HUES48 (cell line): ENCODE measurements at regions not wholly inside any gene's neighbourhood (a gene's known extent, or its start where the extent isn't known, plus 50 kb on each side); places are given as distances from the start of the nearest gene placed in this dataset.
"Not testable (repeated sequence)": the region's sequence is repeated elsewhere in the genome, so short reads cannot be mapped to it uniquely, and the experiment has no call there.

Experiments used
- H3K27ac ChIP-seq: one replicate; pipeline ENCODE4 v1.7.0; 2013; ENCODE audit warnings: low read depth, low read length, inconsistent platforms
- H3K27me3 ChIP-seq: 2 replicates; pipeline ENCODE4 v1.6.1; 2013; ENCODE audit warnings: mild to moderate bottlenecking, low read length; ENCODE audit not compliant: control insufficient read depth, insufficient read depth
- H3K36me3 ChIP-seq: 2 replicates; pipeline ENCODE4 v1.6.1; 2013; ENCODE audit warnings: low read length; ENCODE audit not compliant: control insufficient read depth, insufficient read depth
- H3K4me1 ChIP-seq: 2 replicates; pipeline ENCODE4 v1.6.1; 2013; ENCODE audit warnings: mild to moderate bottlenecking, low read length; ENCODE audit not compliant: control insufficient read depth, insufficient read depth
- H3K4me3 ChIP-seq: 2 replicates; pipeline ENCODE4 v1.5.1; 2013; ENCODE audit warnings: mild to moderate bottlenecking, low read depth, low read length
- H3K9ac ChIP-seq: 2 replicates; pipeline ENCODE4 v1.6.1; 2013; ENCODE audit warnings: mild to moderate bottlenecking, low read depth, low read length, moderate library complexity
- H3K9me3 ChIP-seq: 2 replicates; pipeline ENCODE4 v1.6.1; 2013; ENCODE audit warnings: low read length; ENCODE audit not compliant: control insufficient read depth, insufficient read depth

DNA sequence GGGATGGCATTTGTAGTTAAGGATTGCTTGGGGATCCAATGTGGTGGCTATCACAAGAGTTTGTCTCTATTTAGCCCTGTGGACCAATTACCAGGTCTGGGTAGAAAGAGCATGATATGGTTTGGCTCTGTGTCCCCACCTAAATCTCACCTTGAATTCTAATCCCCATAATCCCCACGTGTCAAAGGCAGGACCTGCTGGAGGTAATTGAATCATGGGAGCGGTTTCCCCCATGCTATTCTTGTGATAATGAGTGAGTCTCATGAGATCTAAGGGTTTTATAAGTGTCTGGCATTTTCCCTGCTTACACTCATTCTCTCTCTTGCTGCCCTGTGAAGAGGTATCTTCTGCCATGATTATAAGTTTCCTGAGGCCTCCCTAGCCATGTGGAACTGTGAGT, 86.4 kb upstream of the HS3ST4 start:
- Histone ChIP-seq H3K36me3 (no peaks in the 10 kb centered on the region), H3K9me3 (peaks cover 4% of the 10 kb centered on the region; the same call in 1 of the 2 replicates), H3K27me3 (no peaks in the 10 kb centered on the region), H3K9ac (no peak overlapping the region), H3K4me3 (0 out of 2 replicates have a peak overlapping the region, but pooled peaks have one; percentile 6), H3K27ac (peak overlapping the region; percentile 56), H3K4me1 (peaks cover 25% of the 10 kb centered on the region)

DNA sequence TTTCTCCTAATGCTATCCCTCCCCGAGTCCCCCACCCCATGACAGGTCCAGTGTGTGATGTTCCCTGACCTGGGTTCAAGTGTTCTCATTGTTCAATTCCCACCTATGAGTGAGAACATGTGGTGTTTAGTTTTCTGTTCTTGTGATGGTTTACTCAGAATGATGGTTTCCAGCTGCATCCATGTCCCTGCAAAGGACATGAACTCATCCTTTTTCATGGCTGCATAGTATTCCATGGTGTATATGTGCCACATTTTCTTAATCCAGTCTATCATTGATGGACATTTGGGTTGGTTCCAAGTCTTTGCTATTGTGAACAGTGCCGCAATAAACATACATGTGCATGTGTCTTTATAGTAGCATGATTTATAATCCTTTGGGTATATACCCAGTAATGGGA, 90.5 kb upstream of the HS3ST4 start:
- not testable (repeated sequence) for H3K36me3 ChIP-seq, H3K27ac ChIP-seq, H3K9ac ChIP-seq, H3K27me3 ChIP-seq, H3K4me3 ChIP-seq, H3K9me3 ChIP-seq
- peaks cover 13% of the 10 kb centered on the region; the same call in 1 of the 2 replicates for H3K4me1 ChIP-seq

DNA sequence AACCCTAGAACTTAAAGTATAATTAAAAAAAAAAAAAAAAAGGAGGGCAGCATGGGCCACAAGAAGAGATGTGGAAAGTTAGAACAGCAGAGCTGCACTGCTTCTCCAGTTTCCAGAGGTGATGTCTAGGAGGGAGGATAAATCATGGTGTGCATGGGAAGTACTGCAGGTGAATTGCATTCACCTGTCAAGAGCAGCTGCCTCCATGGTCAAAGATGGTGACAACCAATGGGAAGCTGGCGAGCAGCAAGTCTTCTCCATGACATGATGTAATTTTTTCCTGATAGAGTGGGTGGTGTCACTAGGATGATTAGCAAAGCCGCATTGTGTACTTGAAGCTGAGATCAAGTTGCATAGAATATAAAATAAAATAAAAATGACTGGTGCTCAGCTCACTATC, 95.6 kb upstream of the HS3ST4 start:
- Histone ChIP-seq H3K27me3 (no peaks in the 10 kb centered on the region), H3K9ac (no peak overlapping the region)

DNA sequence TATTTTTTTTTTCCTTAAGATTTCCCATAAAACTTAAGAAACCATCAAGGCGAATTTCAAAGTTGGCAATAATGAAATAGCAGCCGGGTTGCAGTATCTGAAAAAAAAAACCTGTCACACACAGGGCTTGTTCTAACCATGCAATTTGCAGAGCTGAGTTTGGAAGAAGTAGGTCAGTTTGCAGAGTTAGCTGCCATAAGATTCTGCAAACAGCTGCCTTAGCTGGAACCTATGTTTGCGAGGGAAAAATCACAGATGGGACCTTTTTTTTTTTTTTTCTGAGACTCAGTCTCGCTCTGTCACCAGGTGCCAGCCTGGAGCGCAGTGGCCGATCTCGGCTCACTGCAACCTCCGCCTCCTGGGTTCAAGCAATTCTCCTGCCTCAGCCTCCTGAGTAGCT, 98.5 kb upstream of the HS3ST4 start:
- Histone ChIP-seq H3K27me3 (no peaks in the 10 kb centered on the region), H3K36me3 (no peaks in the 10 kb centered on the region), H3K9me3 (no peaks in the 10 kb centered on the region), H3K9ac (no peak overlapping the region), H3K4me3 (no peak overlapping the region), H3K27ac (no peak overlapping the region), H3K4me1 (no peaks in the 10 kb centered on the region)

More for the DNA sequence above, 95.6 kb upstream of the HS3ST4 start:
- no peak overlapping the region for H3K27ac ChIP-seq
- H3K9me3 ChIP-seq: peaks cover 5% of the 10 kb centered on the region; the same call in 1 of the 2 replicates
- H3K4me3 ChIP-seq: no peak overlapping the region
- no peaks in the 10 kb centered on the region for H3K4me1 ChIP-seq
- no peaks in the 10 kb centered on the region for H3K36me3 ChIP-seq

DNA sequence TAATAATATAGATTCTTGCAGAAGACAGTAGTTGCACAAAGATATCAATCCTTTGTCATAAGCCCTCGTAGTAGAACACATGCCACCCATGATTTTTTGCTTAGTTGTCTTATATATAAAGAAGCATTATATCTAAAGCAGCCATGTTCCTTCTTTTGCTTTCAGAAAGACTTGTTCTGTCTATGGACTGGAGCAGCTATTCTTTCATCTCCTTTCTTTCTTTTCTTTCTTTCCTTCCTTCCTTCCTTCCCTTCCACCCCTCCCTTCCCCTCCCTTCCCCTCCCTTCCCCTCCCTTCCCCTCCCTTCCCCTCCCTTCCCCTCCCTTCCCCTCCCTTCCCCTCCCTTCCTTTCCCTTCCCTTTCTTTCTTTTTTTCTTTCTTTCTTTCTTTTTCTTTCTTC, 104.0 kb upstream of the HS3ST4 start:
- Histone ChIP-seq H3K9ac (no peak overlapping the region), H3K27me3 (no peaks in the 10 kb centered on the region), H3K4me1 (no peaks in the 10 kb centered on the region), H3K4me3 (no peak overlapping the region), H3K9me3 (no peaks in the 10 kb centered on the region; the same call in none of the 2 replicates), H3K27ac (no peak overlapping the region), H3K36me3 (no peaks in the 10 kb centered on the region)

DNA sequence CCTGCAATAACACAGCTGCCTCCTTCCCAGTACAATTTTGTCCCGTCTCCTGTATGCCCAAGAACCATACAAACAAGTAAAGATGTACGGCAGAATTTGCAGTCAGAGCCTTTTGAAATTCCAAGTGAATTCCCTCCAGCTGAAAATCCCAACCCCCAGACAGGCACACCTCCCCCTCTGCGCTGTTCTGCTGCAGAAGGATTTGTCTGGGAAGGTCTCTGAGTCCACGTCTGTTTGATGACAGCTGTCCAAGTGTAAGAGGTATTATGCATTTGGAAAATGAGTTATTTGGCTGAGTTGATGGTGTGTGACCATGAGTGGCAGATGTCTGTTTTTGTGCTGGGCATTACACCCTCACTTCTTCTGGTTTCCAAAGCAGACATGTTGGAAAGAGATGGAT, 104.9 kb upstream of the HS3ST4 start:
- H3K9me3 ChIP-seq: no peaks in the 10 kb centered on the region; the same call in none of the 2 replicates
- H3K27ac ChIP-seq: no peak overlapping the region

DNA sequence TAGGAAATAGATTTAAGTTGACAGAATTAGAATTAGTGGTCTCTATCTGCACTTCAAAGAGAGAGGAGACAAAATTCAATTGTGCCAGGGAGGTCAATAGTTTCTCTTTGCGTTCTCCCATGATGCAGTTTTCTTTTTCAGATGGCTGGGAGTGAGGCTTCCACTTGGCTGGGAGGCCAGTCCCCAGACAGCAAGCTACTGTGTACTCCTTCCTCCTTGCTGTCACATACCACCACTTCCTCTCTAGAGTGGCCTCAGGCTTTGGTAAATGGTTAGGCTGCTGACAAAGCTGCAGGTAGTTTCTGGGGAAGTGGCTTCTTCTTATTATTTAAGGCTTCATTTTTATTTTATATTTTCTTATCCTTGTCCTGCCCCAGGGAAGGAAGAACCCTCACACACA, 106.2 kb upstream of the HS3ST4 start:
- no peaks in the 10 kb centered on the region for H3K27me3 ChIP-seq
- no peaks in the 10 kb centered on the region for H3K4me1 ChIP-seq

More for the DNA sequence above, 104.9 kb upstream of the HS3ST4 start:
- H3K4me3 ChIP-seq: no peak overlapping the region
- H3K4me1 ChIP-seq: no peaks in the 10 kb centered on the region
- no peaks in the 10 kb centered on the region for H3K36me3 ChIP-seq
- no peaks in the 10 kb centered on the region for H3K27me3 ChIP-seq
- no peak overlapping the region for H3K9ac ChIP-seq

DNA sequence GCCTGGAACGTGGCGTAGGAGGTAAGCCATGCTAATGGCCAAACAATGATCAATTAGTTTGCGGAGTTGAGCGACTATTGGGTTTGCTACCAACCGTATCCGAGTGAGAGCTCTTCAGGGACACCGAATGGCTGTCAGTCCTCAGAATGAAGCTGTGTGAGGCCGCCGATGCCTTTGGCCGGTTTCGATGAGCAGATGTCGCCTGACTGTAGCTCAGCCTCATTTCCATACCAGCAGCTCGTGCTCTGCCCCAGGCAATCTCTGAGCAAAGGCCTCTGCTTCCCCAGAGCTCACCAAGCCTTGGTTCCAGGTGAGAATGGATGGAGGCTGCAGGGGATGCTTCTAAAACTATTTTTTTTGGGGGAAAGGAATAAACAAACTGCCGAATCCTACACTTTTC, 111.7 kb upstream of the HS3ST4 start:
- H3K9me3 ChIP-seq: peaks cover 9% of the 10 kb centered on the region
- H3K9ac ChIP-seq: no peak overlapping the region
- H3K4me3 ChIP-seq: no peak overlapping the region
- H3K27ac ChIP-seq: no peak overlapping the region
- H3K4me1 ChIP-seq: peaks cover 9% of the 10 kb centered on the region
- no peaks in the 10 kb centered on the region for H3K27me3 ChIP-seq
- no peaks in the 10 kb centered on the region for H3K36me3 ChIP-seq

More for the DNA sequence above, 106.2 kb upstream of the HS3ST4 start:
- H3K36me3 ChIP-seq: no peaks in the 10 kb centered on the region
- no peak overlapping the region for H3K27ac ChIP-seq
- no peak overlapping the region for H3K9ac ChIP-seq
- H3K9me3 ChIP-seq: no peaks in the 10 kb centered on the region; the same call in none of the 2 replicates
- H3K4me3 ChIP-seq: no peak overlapping the region

DNA sequence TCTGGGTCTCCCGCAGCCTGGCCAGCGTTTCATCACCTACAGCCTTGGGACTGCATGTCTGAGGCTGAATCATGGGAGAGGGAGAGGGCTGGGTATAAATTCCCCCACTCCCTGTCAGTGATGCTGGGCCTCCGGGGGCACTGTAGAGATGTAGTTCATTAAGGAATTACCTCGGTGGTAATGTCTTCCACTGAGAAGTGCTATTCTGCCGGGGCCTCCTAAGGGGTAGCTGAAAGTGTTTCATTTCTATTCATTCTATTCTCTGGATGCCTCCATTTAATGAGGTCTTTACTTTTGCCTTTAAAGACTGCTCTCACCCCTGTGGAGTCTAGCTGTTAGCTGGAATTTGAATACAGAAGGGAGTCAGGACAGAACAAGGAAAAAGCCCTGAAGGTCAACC, 116.4 kb upstream of the HS3ST4 start:
- no peaks in the 10 kb centered on the region for H3K36me3 ChIP-seq
- no peaks in the 10 kb centered on the region for H3K27me3 ChIP-seq
- no peak overlapping the region for H3K4me3 ChIP-seq
- H3K9me3 ChIP-seq: peaks cover 9% of the 10 kb centered on the region; the same call in 1 of the 2 replicates
- peaks cover 13% of the 10 kb centered on the region for H3K4me1 ChIP-seq
- no peak overlapping the region for H3K9ac ChIP-seq
- peak overlapping the region; percentile 81 for H3K27ac ChIP-seq

DNA sequence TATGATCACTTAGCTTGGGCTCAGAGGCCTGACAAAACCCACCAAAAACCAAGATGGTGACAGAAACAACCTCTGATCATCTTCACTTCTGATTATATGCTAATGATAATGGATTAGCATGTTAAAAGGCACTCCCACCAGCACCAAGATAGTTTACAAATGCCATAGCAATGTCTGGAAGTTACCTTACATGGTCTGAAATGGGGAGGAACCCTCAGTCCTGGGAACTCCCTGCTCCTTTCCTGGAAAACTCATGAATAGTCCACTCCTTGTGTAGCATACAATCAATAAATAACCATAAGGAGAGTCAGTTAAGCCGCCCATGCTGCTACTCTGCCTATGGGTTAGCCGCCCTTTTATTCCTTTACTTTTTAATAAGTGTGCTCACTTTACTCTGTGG, 120.0 kb upstream of the HS3ST4 start:
- Histone ChIP-seq H3K4me3 (no peak overlapping the region), H3K27me3 (no peaks in the 10 kb centered on the region), H3K27ac (no peak overlapping the region), H3K9me3 (peaks cover 2% of the 10 kb centered on the region; the same call in 1 of the 2 replicates), H3K9ac (no peak overlapping the region), H3K36me3 (no peaks in the 10 kb centered on the region), H3K4me1 (peaks cover 13% of the 10 kb centered on the region)

DNA sequence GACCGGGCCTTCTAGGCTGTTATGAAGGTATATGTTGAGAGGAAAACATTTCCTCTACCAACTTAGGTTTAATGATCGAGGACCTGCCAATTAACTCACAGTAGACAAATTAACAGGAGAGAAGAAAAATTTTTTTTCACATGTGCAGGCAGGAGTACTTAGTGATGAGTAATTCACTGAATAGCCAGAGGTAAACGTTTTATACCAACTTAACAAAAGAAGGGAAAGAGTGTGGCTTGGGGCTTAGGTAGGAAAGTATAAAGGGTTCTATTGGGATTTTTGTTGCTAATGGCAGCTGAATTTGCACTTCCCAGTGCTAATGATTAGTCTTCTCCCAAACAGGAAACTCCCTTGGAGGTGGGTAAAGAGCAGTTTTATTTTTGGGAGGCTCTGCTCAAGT, 121.6 kb upstream of the HS3ST4 start:
- Histone ChIP-seq H3K27me3 (no peaks in the 10 kb centered on the region), H3K4me1 (peaks cover 9% of the 10 kb centered on the region), H3K4me3 (no peak overlapping the region)

DNA sequence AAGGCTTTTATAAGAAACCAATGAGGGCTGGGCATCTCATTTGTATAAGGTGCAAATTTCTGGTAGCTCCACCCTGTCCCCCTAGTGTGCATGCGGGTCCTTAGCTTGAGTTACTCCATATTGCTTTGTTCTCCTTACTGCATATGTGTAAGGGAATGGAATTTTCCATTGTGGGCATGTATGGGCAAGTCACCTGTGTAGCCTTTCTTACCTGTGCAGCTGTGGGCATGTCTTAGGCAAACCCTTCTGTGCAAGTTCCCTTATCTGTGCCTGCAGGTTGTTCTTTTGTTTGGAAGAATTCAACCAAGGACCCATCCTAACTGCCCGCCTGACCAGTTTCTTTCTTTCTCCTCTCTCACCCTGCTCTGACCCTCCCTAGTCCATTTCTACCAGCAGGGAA, 122.8 kb upstream of the HS3ST4 start:
- no peaks in the 10 kb centered on the region for H3K9me3 ChIP-seq
- no peak overlapping the region for H3K4me3 ChIP-seq
- 0 out of 2 replicates have a peak, but pooled peaks cover 5% of the 10 kb centered on the region for H3K4me1 ChIP-seq
- no peak overlapping the region for H3K9ac ChIP-seq
- no peaks in the 10 kb centered on the region for H3K27me3 ChIP-seq
- no peaks in the 10 kb centered on the region for H3K36me3 ChIP-seq
- no peak overlapping the region for H3K27ac ChIP-seq

More for the DNA sequence above, 121.6 kb upstream of the HS3ST4 start:
- Histone ChIP-seq H3K27ac (no peak overlapping the region), H3K9me3 (no peaks in the 10 kb centered on the region), H3K36me3 (no peaks in the 10 kb centered on the region), H3K9ac (no peak overlapping the region)
